Breast epithelium (tissue), 4 donors: ENCODE measurements at regions not wholly inside any gene's neighbourhood (a gene's known extent, or its start where the extent isn't known, plus 50 kb on each side); places are given as distances from the start of the nearest gene placed in this dataset.

Experiments
- DNase-seq, 2 donors: peaks; one replicate each; pipeline ENCODE4 v3.0.0-alpha.2; 2019; ENCODE audit warnings: low spot score in 2 of 2
- H3K27ac ChIP-seq, 2 donors: fragments of 200-600 bp; sonication (generic) in 1 of 2; one replicate each; pipeline ENCODE4 v1.5.1; 2016 to 2019; ENCODE audit warnings: mild to moderate bottlenecking in 1 of 2
- H3K27me3 ChIP-seq, 2 donors: fragments of 200-600 bp; sonication (generic) in 1 of 2; one replicate each; pipeline versions ENCODE4 v1.5.1 to v1.6.0; 2017 to 2019; ENCODE audit warnings: control low read depth in 1 of 2, mild to moderate bottlenecking in 1 of 2
- H3K36me3 ChIP-seq: fragments of 200-600 bp; one replicate; pipeline ENCODE4 v1.5.1; 2019
- H3K4me1 ChIP-seq, 2 donors: fragments of 200-600 bp; sonication (generic); one replicate each; pipeline ENCODE4 v1.5.1; 2016 to 2019; ENCODE audit warnings: control low read depth in 1 of 2
- H3K4me3 ChIP-seq, 3 donors: fragments of 200-600 bp; sonication (generic); 1 replicate in 2 of 3; 2 replicates in 1 of 3; pipeline ENCODE4 v1.5.1; 2016 to 2019; ENCODE audit warnings: mild to moderate bottlenecking in 3 of 3, moderate library complexity in 2 of 3
- H3K9me3 ChIP-seq, 2 donors: fragments of 200-600 bp; sonication (generic) in 1 of 2; one replicate each; pipeline ENCODE4 v1.5.1; 2016 to 2019; ENCODE audit warnings: control low read depth in 1 of 2
- POLR2A ChIP-seq: fragments of 450-650 bp; IDR thresholded peaks from one replicate; pipeline ENCODE4 v1.6.1; 2016; ENCODE audit warnings: antibody characterized with exemption, mild to moderate bottlenecking, moderate library complexity
- POLR2AphosphoS5 ChIP-seq, 3 donors: sonication (generic); formaldehyde crosslinking; IDR thresholded peaks; one replicate each; pipeline ENCODE4 v1.6.1; 2017; ENCODE audit warnings: antibody characterized with exemption in 3 of 3
- intact Hi-C: fragments of 100-400 bp; cut with DNase I; formaldehyde crosslinking; loops from one replicate; pipeline ENCODE4 v1.15.1; 2023; ENCODE audit warnings: low total_unique reads
- TF ChIP-seq, protein P1 (sequence below), 3 donors: fragments of 450-650 bp; IDR thresholded peaks; one replicate each; pipeline ENCODE4 v1.5.1; 2016 to 2017; ENCODE audit warnings: antibody characterized with exemption in 3 of 3, mild to moderate bottlenecking in 3 of 3, moderate library complexity in 3 of 3

DNA sequence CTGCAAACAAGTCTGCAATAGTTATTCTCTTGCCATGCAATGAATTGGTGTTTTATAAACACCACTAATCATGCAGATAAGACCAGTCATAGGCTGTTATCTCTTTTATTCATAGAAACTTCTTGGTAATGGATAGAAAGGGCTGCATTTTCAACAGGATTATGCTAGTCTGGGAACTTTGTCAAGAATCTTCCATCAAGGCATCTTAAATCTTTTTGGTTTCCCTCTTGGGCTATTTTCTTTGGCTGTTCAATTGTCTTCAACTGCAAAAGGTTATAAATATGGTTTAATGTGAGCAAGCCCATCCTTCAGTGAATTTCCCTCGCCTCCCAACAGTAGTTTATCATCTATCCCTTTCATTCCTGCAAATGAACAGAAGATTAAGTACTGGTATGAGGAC is 59.0 kb upstream of the MINAR1 start:
- Histone ChIP-seq H3K36me3 (no peaks in the 10 kb centered on the region), H3K9me3 (no peaks in the 10 kb centered on the region), H3K27me3 (no peaks in the 10 kb centered on the region), H3K27ac (no peak overlapping the region), H3K4me3 (no peak overlapping the region), H3K4me1 (no peaks in the 10 kb centered on the region)
- TF ChIP-seq, protein P1, sequence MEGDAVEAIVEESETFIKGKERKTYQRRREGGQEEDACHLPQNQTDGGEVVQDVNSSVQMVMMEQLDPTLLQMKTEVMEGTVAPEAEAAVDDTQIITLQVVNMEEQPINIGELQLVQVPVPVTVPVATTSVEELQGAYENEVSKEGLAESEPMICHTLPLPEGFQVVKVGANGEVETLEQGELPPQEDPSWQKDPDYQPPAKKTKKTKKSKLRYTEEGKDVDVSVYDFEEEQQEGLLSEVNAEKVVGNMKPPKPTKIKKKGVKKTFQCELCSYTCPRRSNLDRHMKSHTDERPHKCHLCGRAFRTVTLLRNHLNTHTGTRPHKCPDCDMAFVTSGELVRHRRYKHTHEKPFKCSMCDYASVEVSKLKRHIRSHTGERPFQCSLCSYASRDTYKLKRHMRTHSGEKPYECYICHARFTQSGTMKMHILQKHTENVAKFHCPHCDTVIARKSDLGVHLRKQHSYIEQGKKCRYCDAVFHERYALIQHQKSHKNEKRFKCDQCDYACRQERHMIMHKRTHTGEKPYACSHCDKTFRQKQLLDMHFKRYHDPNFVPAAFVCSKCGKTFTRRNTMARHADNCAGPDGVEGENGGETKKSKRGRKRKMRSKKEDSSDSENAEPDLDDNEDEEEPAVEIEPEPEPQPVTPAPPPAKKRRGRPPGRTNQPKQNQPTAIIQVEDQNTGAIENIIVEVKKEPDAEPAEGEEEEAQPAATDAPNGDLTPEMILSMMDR (IDR thresholded peaks at IDR 0.05): no peak
- TF ChIP-seq POLR2AphosphoS5 (IDR thresholded peaks at IDR 0.05): no peak
- TF ChIP-seq POLR2A: no peak
- DNase-seq: no peak
- intact Hi-C loops: no loop called here

DNA sequence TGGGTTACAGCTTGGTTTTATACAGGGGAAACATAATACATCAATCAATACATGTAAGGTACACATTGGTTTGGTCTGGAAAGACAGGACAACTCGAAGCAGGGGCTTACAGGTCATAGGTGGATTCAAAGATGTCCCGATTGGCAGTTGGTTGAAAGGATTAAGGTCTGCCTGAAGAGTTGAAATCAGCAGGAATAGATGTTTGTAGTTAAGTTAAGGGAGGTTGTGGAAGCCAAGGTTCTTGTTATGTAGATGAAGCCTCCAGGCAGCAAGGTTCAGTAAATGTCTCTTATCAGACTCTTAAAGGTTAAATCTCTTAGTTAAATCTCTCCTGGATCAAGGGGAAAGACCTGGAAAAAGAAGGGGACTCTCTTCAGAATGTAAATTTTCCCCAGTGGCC is 58.4 kb upstream of the MINAR1 start:
- no peak for DNase-seq
- Histone ChIP-seq H3K27me3 (no peaks in the 10 kb centered on the region), H3K4me3 (no peak overlapping the region), H3K27ac (no peak overlapping the region), H3K36me3 (no peaks in the 10 kb centered on the region), H3K4me1 (no peaks in the 10 kb centered on the region), H3K9me3 (no peaks in the 10 kb centered on the region)
- TF ChIP-seq, protein P1 (IDR thresholded peaks at IDR 0.05): no peak
- no peak for TF ChIP-seq POLR2AphosphoS5 (IDR thresholded peaks at IDR 0.05)
- intact Hi-C loops: no loop called here

DNA sequence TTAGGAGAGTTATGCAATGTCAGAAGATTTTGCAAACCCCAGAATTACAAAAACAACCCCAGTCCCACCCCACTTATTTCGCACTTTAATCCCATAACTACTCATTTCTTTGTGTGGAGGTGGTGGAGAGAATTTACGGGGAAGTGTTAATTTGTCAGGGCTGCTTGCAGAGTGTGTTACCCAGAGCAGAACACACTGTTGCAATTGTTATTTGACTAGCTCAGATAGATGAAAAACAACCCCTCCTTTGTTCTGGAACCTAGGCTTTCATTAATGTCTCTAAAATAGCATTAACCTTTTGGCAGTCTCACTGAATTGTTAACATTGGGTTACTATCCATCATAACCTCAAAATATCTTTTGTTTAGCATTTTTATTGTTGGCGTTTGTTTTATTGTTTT is 55.8 kb upstream of the MINAR1 start:
- intact Hi-C loops: no loop called here
- Histone ChIP-seq H3K4me3 (no peak overlapping the region), H3K36me3 (no peaks in the 10 kb centered on the region), H3K27ac (no peak overlapping the region), H3K27me3 (no peaks in the 10 kb centered on the region), H3K9me3 (no peaks in the 10 kb centered on the region), H3K4me1 (no peaks in the 10 kb centered on the region)
- DNase-seq: no peak
- TF ChIP-seq POLR2A (no peak), POLR2AphosphoS5 (IDR thresholded peaks at IDR 0.05) (no peak)
- TF ChIP-seq, protein P1 (IDR thresholded peaks at IDR 0.05): no peak

DNA sequence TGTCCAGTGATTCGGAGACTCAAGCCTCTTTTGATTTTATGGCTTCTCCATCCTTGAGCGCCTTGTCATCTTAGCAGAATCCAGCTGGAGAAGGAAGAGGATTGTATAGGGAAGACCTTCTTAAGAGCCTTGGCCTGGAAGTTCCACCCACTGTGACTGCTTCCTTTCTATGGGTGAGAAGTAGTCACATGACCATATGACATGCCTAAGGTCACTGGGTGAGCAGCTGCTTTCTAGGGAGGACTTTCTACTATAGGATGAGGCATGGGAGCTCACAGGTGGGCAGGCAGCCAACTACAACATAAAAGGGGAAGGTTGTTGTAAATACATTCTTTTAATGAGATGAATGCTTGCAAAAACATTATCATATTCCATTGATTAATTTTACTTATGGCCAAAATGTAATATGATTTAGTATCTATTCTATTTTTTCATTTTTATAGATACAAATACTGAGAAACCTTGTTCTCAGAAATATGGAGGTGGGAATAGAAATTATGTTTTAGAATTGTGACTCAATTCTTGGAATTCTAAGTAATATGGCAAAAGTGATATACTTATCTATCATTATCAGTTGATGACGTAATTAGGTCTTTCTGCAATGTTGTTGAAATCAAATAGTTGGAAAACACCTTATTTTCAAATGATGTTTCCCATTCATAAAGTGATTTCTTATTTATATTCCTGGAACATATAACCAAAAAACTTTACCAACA is 53.6 kb upstream of the MINAR1 start:
- TF ChIP-seq POLR2AphosphoS5 (IDR thresholded peaks at IDR 0.05): no peak
- no peak for TF ChIP-seq POLR2A
- TF ChIP-seq, protein P1 (IDR thresholded peaks at IDR 0.05): no peak
- no peaks in the 10 kb centered on the region for H3K27me3 ChIP-seq
- DNase-seq: no peak
- H3K4me3 ChIP-seq: no peak overlapping the region
- H3K36me3 ChIP-seq: no peaks in the 10 kb centered on the region
- H3K9me3 ChIP-seq: no peaks in the 10 kb centered on the region
- no peak overlapping the region for H3K27ac ChIP-seq
- intact Hi-C loops: no loop called here
- no peaks in the 10 kb centered on the region for H3K4me1 ChIP-seq

DNA sequence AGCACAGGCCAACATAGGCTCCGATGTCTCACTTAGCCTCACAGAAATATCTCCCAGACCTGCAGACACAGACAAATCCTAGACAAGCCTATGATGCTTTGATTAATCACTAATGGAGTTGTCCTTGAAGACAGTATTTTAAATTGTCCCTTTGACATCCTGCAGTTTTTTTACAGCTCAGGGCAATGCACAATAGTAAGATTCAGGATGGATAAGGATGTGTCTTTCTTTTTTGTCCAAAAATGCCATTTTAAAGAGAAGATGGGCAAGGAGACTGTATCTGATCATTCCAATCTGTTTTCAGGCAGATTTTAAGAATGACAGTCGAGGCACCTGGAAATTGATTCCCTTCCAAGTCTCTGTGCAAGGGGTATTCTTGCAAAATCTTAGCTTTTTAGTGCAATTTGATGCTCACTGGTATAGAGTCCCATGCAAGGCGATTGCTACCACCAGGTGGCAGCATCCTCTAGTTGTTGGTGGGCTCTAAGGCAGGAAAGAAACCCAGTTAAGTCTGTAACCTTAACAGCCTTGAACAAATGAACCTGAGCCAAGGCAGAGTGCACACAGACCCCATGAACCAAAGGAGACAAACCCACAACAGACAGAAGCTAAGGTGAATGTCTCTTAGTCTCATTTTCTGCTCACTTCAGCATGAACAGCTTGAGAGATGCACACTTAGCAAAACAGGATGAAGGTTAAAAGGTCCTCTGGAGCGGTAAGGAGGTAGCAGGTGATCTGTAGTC is 51.2 kb upstream of the MINAR1 start:
- intact Hi-C loops: no loop called here
- H3K9me3 ChIP-seq: no peaks in the 10 kb centered on the region
- no peaks in the 10 kb centered on the region for H3K4me1 ChIP-seq
- H3K27ac ChIP-seq: no peak overlapping the region
- TF ChIP-seq, protein P1 (IDR thresholded peaks at IDR 0.05): peak; percentile 59 to 84 (median 72)
- TF ChIP-seq POLR2A: no peak
- no peaks in the 10 kb centered on the region for H3K36me3 ChIP-seq
- H3K27me3 ChIP-seq: no peaks in the 10 kb centered on the region
- DNase-seq: peak; percentile 57 to 67
- H3K4me3 ChIP-seq: no peak overlapping the region
